HL-60 (cell line): ENCODE measurements at regions not wholly inside any gene's neighbourhood (a gene's known extent, or its start where the extent isn't known, plus 50 kb on each side); places are given as distances from the start of the nearest gene placed in this dataset.

Experiments used
- DNase-seq, 2 experiments: peaks; one replicate each; pipeline ENCODE4 v3.0.0-alpha.2; 2010 to 2020; ENCODE audit warnings: low read depth in 1 of 2, low spot score in 1 of 2
- H3K27ac ChIP-seq: fragments of 250-450 bp; sonication (Bioruptor Pico); replicated peaks from 2 replicates; pipeline ENCODE4 v1.5.1; 2020; ENCODE audit warnings: mild to moderate bottlenecking, moderate library complexity
- H3K27me3 ChIP-seq: fragments of 250-450 bp; sonication (Bioruptor Pico); 2 replicates; pipeline ENCODE4 v1.5.1; 2021; ENCODE audit warnings: mild to moderate bottlenecking, moderate library complexity; ENCODE audit not compliant: insufficient read depth, poor library complexity, severe bottlenecking
- H3K4me3 ChIP-seq: replicated peaks from 2 replicates; pipeline ENCODE4 v1.5.1; 2011; ENCODE audit warnings: mild to moderate bottlenecking, control low read depth, low read length; ENCODE audit not compliant: insufficient read depth
- GABPA ChIP-seq: IDR thresholded peaks from 2 replicates; pipeline ENCODE4 v1.6.1; 2012; ENCODE audit warnings: low read depth
- POLR2AphosphoS5 ChIP-seq: IDR thresholded peaks from 2 replicates; pipeline ENCODE4 v1.6.1; 2012; ENCODE audit warnings: low read depth
- REST ChIP-seq: IDR thresholded peaks from 2 replicates; pipeline ENCODE4 v1.6.1; 2012; ENCODE audit warnings: low read depth; ENCODE audit not compliant: insufficient replicate concordance
- SPI1 ChIP-seq: IDR thresholded peaks from 2 replicates; pipeline ENCODE4 v1.6.1; 2012; ENCODE audit warnings: low read depth, mild to moderate bottlenecking, borderline replicate concordance
- TF ChIP-seq, protein P1 (sequence below): IDR thresholded peaks from one replicate; pipeline ENCODE4 v1.5.1; 2011; ENCODE audit warnings: low read length, control low read depth, inconsistent platforms; ENCODE audit not compliant: insufficient read depth

DNA sequence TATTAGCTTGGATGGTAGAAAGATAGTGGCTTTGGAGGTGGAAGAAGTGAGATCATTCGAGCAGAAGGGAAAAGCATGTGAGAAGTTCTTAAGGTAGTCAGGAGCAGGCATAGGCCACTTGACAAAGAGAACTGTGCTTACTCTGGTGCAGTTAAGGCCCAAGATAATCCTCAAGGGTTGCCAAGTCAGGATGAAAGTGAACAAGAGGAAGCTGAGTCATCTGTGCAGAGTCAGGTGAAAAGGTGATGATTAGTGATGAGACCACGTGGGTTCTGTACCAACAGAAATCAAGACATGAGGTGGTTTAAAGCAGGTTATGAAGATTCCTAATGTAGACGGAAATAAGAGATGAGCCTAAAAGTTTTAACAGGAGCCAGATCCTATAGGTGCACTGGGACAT, 369.8 kb downstream of the DTHD1 start:
- DNase-seq: no peak
- TF ChIP-seq, protein P1, sequence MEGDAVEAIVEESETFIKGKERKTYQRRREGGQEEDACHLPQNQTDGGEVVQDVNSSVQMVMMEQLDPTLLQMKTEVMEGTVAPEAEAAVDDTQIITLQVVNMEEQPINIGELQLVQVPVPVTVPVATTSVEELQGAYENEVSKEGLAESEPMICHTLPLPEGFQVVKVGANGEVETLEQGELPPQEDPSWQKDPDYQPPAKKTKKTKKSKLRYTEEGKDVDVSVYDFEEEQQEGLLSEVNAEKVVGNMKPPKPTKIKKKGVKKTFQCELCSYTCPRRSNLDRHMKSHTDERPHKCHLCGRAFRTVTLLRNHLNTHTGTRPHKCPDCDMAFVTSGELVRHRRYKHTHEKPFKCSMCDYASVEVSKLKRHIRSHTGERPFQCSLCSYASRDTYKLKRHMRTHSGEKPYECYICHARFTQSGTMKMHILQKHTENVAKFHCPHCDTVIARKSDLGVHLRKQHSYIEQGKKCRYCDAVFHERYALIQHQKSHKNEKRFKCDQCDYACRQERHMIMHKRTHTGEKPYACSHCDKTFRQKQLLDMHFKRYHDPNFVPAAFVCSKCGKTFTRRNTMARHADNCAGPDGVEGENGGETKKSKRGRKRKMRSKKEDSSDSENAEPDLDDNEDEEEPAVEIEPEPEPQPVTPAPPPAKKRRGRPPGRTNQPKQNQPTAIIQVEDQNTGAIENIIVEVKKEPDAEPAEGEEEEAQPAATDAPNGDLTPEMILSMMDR: no peak
- TF ChIP-seq REST: no peak
- no peak for TF ChIP-seq SPI1
- TF ChIP-seq POLR2AphosphoS5: no peak
- TF ChIP-seq GABPA: no peak
- Histone ChIP-seq H3K4me3 (no peak overlapping the region), H3K27ac (no peak overlapping the region), H3K27me3 (no peaks in the 10 kb centered on the region)

- Histone ChIP-seq H3K27ac (no peak overlapping the region), H3K4me3 (no peak overlapping the region), H3K27me3 (no peaks in the 10 kb centered on the region)
- TF ChIP-seq, protein P1: no peak
- TF ChIP-seq SPI1: no peak
- TF ChIP-seq POLR2AphosphoS5: no peak
- TF ChIP-seq REST: no peak
- no peak for TF ChIP-seq GABPA
- no peak for DNase-seq
Measured at GRCh38 chr4:36652857-36653256, 371.4 kb downstream of the DTHD1 start.

GRCh38 chr4:36665985-36666527, 384.6 kb downstream of the DTHD1 start:
- no peak overlapping the region for H3K27ac ChIP-seq

More at GRCh38 chr4:36665985-36666527, 384.6 kb downstream of the DTHD1 start:
- Histone ChIP-seq H3K27me3 (no peaks in the 10 kb centered on the region), H3K4me3 (no peak overlapping the region)
- TF ChIP-seq, protein P1: no peak
- no peak for TF ChIP-seq REST
- TF ChIP-seq SPI1: no peak
- TF ChIP-seq GABPA: no peak
- no peak for TF ChIP-seq POLR2AphosphoS5
- DNase-seq: no peak
